Vagina (tissue), 2 donors: ENCODE measurements at regions not wholly inside any gene's neighbourhood (a gene's known extent, or its start where the extent isn't known, plus 50 kb on each side); places are given as distances from the start of the nearest gene placed in this dataset.

Experiments used
- DNase-seq, 2 donors: peaks; one replicate each; pipeline ENCODE4 v3.0.0-alpha.2; 2017; ENCODE audit errors: extremely low spot score in 2 of 2
- H3K27ac ChIP-seq: fragments of 200-600 bp; sonication (generic); one replicate; pipeline ENCODE4 v1.5.1; 2019
- H3K27me3 ChIP-seq: fragments of 200-600 bp; sonication (generic); one replicate; pipeline ENCODE4 v1.5.1; 2019
- H3K36me3 ChIP-seq, 2 donors: fragments of 200-600 bp; sonication (generic); one replicate each; pipeline ENCODE4 v1.5.1; 2017 to 2019
- H3K4me1 ChIP-seq: fragments of 200-600 bp; sonication (generic); one replicate; pipeline ENCODE4 v1.5.1; 2019
- H3K4me3 ChIP-seq, 2 donors: fragments of 200-600 bp; sonication (generic); 1 replicate in 1 of 2; 2 replicates in 1 of 2; pipeline ENCODE4 v1.5.1; 2016 to 2019
- H3K9me3 ChIP-seq: fragments of 200-600 bp; sonication (generic); one replicate; pipeline ENCODE4 v1.5.1; 2019
- POLR2A ChIP-seq, 2 donors: fragments of 450-650 bp; IDR thresholded peaks; one replicate each; pipeline ENCODE4 v1.6.1; 2017; ENCODE audit warnings: antibody characterized with exemption in 2 of 2, mild to moderate bottlenecking in 2 of 2, moderate library complexity in 2 of 2
- POLR2AphosphoS5 ChIP-seq, 2 donors: sonication (generic); formaldehyde crosslinking; IDR thresholded peaks; one replicate each; pipeline ENCODE4 v1.9.0; 2017; ENCODE audit warnings: antibody characterized with exemption in 2 of 2, mild to moderate bottlenecking in 2 of 2, low read depth in 1 of 2; ENCODE audit not compliant: insufficient read depth in 1 of 2
- intact Hi-C: fragments of 100-400 bp; cut with DNase I; formaldehyde crosslinking; loops from one replicate; pipeline ENCODE4 v1.15.1; 2023
- TF ChIP-seq, protein P1 (sequence below), 3 experiments: fragments of 450-650 bp in 2 of 3; fragments of 200-600 bp in 1 of 3; sonication (generic) in 1 of 3; IDR thresholded peaks; one replicate each; pipeline ENCODE4 v1.5.1; 2017 to 2019; ENCODE audit warnings: antibody characterized with exemption in 3 of 3, mild to moderate bottlenecking in 2 of 3, moderate library complexity in 2 of 3

- DNase-seq, result no peak
- Histone ChIP-seq H3K9me3 (no peaks in the 10 kb centered on the region), H3K27ac (no peak overlapping the region), H3K4me1 (no peaks in the 10 kb centered on the region), H3K4me3 (no peak overlapping the region), H3K27me3 (no peaks in the 10 kb centered on the region), H3K36me3 (no peaks in the 10 kb centered on the region)
- TF ChIP-seq, protein P1, sequence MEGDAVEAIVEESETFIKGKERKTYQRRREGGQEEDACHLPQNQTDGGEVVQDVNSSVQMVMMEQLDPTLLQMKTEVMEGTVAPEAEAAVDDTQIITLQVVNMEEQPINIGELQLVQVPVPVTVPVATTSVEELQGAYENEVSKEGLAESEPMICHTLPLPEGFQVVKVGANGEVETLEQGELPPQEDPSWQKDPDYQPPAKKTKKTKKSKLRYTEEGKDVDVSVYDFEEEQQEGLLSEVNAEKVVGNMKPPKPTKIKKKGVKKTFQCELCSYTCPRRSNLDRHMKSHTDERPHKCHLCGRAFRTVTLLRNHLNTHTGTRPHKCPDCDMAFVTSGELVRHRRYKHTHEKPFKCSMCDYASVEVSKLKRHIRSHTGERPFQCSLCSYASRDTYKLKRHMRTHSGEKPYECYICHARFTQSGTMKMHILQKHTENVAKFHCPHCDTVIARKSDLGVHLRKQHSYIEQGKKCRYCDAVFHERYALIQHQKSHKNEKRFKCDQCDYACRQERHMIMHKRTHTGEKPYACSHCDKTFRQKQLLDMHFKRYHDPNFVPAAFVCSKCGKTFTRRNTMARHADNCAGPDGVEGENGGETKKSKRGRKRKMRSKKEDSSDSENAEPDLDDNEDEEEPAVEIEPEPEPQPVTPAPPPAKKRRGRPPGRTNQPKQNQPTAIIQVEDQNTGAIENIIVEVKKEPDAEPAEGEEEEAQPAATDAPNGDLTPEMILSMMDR (IDR thresholded peaks at IDR 0.05), result no peak
- no peak for TF ChIP-seq POLR2A (IDR thresholded peaks at IDR 0.05)
- no peak for TF ChIP-seq POLR2AphosphoS5 (IDR thresholded peaks at IDR 0.05; ENCODE audit: insufficient read depth in 1 of 2, low read depth in 1 of 2)
- intact Hi-C loops, result no loop called here
Measured at GRCh38 chr5:173550641-173551040, 65.8 kb downstream of the BOD1 start.

DNA sequence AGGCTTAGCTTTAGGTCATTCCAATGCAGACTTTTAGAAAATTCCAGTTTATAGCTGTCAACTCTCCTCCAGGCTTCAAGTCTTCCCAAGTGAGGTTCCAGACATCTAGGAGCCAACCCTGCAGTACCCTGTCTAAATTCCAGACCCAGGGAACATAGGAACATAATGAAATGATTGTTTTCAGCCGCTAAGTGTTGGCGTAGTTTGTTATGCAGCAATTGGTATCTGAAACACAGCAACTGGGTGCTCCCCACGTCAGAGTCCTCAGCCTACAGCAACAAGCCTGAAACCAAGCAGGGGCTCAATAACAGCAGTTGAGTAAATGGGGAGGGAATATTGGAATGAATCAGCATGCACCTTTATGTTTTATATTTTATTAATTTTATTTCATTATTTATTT is 66.8 kb downstream of the BOD1 start:
- intact Hi-C loops, result no loop called here

DNA sequence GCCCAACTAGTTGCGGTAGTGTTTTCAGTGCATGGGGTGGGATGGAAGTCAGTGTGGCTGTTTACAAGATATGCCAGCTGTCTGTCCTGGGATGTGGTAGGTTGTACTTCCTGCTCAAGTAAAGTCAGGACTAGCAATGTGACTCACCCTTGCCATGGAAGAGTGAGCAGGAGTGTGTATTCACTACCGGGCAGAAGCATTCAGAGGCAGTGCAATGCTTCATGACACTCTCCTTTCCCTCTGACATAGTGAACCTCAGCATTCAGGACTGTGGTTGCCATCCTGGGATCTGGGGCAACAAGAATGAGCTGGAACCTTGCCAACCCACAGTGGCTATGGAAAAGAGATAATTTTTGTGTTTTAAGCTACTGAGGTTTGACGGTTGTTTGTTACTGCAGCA is 68.9 kb downstream of the BOD1 start:
- DNase-seq, result no peak
- intact Hi-C loops, result no loop called here
- Histone ChIP-seq H3K4me3 (no peak overlapping the region), H3K36me3 (no peaks in the 10 kb centered on the region), H3K4me1 (no peaks in the 10 kb centered on the region), H3K27me3 (no peaks in the 10 kb centered on the region), H3K27ac (no peak overlapping the region), H3K9me3 (no peaks in the 10 kb centered on the region)
- TF ChIP-seq, protein P1 (IDR thresholded peaks at IDR 0.05), result no peak
- no peak for TF ChIP-seq POLR2AphosphoS5 (IDR thresholded peaks at IDR 0.05; ENCODE audit: insufficient read depth in 1 of 2, low read depth in 1 of 2)
- TF ChIP-seq POLR2A (IDR thresholded peaks at IDR 0.05), result no peak

More for the DNA sequence above, 66.8 kb downstream of the BOD1 start:
- Histone ChIP-seq H3K9me3 (no peaks in the 10 kb centered on the region), H3K36me3 (no peaks in the 10 kb centered on the region), H3K4me1 (no peaks in the 10 kb centered on the region), H3K4me3 (no peak overlapping the region), H3K27me3 (no peaks in the 10 kb centered on the region), H3K27ac (no peak overlapping the region)
- DNase-seq, result no peak
- no peak for TF ChIP-seq POLR2A (IDR thresholded peaks at IDR 0.05)

DNA sequence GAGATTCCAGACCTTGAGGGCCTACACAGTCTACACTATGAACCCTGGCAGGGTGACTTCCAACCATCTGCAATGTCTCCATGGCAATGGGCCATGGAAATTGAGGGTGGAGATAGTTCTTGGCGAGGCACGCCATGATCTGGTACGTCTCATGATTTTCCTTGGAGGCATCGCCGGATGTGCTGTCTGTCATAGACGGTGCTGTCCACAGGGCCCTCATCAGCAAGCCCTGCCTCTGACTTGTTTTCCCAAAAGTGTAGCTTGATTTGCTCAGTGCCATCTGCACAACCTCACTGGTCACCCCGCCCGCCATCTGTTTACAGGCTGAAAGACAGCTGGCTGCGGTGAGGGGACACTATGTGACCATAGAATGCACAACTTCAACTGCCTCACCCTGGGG is 73.5 kb downstream of the BOD1 start:
- H3K36me3 ChIP-seq, result no peaks in the 10 kb centered on the region
- no peaks in the 10 kb centered on the region for H3K4me1 ChIP-seq
- intact Hi-C loops, result no loop called here
- H3K9me3 ChIP-seq, result no peaks in the 10 kb centered on the region
- no peaks in the 10 kb centered on the region for H3K27me3 ChIP-seq
- TF ChIP-seq, protein P1 (IDR thresholded peaks at IDR 0.05), result no peak
- TF ChIP-seq POLR2AphosphoS5 (IDR thresholded peaks at IDR 0.05; ENCODE audit: insufficient read depth in 1 of 2, low read depth in 1 of 2), result no peak
- TF ChIP-seq POLR2A (IDR thresholded peaks at IDR 0.05), result no peak
- DNase-seq, result no peak
- H3K4me3 ChIP-seq, result no peak overlapping the region
- H3K27ac ChIP-seq, result no peak overlapping the region

- no peak overlapping the region for H3K27ac ChIP-seq
- H3K4me3 ChIP-seq, result no peak overlapping the region
- H3K9me3 ChIP-seq, result no peaks in the 10 kb centered on the region
- H3K36me3 ChIP-seq, result no peaks in the 10 kb centered on the region
- no peaks in the 10 kb centered on the region for H3K4me1 ChIP-seq
- intact Hi-C loops, result no loop called here
- TF ChIP-seq POLR2A (IDR thresholded peaks at IDR 0.05) (no peak), POLR2AphosphoS5 (IDR thresholded peaks at IDR 0.05; ENCODE audit: insufficient read depth in 1 of 2, low read depth in 1 of 2) (no peak)
- TF ChIP-seq, protein P1 (IDR thresholded peaks at IDR 0.05), result no peak
- H3K27me3 ChIP-seq, result no peaks in the 10 kb centered on the region
- DNase-seq, result no peak
Measured at GRCh38 chr5:173542159-173542558, 74.3 kb downstream of the BOD1 start.

DNA sequence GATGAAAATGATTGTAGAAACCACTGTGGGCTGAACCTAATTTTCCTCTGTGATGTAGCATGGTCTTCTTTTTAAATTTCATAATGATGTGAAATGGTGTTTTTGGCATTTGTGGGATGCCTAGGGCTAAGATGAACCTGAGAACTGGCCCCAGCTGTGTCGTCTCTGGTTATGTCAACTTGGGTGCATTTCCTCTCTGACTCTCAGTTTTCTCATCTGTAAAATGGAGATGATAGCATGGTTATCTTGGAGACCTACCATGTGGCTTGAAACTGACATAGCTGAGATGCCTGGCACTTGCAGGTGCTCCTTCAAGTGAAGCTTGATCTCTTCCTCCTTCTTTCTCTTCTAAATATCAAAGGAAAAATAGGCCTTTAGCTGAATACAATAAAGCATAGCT is 77.8 kb downstream of the BOD1 start:
- Histone ChIP-seq H3K27me3 (no peaks in the 10 kb centered on the region), H3K27ac (no peak overlapping the region), H3K4me1 (no peaks in the 10 kb centered on the region), H3K36me3 (no peaks in the 10 kb centered on the region), H3K4me3 (no peak overlapping the region), H3K9me3 (no peaks in the 10 kb centered on the region)
- no peak for DNase-seq
- intact Hi-C loops, result no loop called here
- no peak for TF ChIP-seq POLR2AphosphoS5 (IDR thresholded peaks at IDR 0.05; ENCODE audit: insufficient read depth in 1 of 2, low read depth in 1 of 2)
- TF ChIP-seq POLR2A (IDR thresholded peaks at IDR 0.05), result no peak
- TF ChIP-seq, protein P1 (IDR thresholded peaks at IDR 0.05), result no peak
